Iris pigment epithelial cell (primary cell): ENCODE measurements at regions not wholly inside any gene's neighbourhood (a gene's known extent, or its start where the extent isn't known, plus 50 kb on each side); places are given as distances from the start of the nearest gene placed in this dataset.
"Not testable (repeated sequence)": the region's sequence is repeated elsewhere in the genome, so short reads cannot be mapped to it uniquely, and the experiment has no call there.

Source experiments
- DNase-seq: peaks from one replicate; pipeline ENCODE4 v3.0.0-alpha.2; 2011; ENCODE audit warnings: low read depth

GRCh38 chr6:30832864-30833263, 51.5 kb upstream of the DDR1 start:
- DNase-seq = no peak

GRCh38 chr6:30830438-30830837, 53.9 kb upstream of the DDR1 start:
- DNase-seq = no peak

- no peak for DNase-seq
These were observed 54.6 kb upstream of the DDR1 start for GRCh38 chr6:30829639-30830255.

GRCh38 chr6:30829033-30829432, 55.3 kb upstream of the DDR1 start:
- no peak for DNase-seq

- peak; percentile 89 for DNase-seq
These were observed 56.0 kb upstream of the DDR1 start for GRCh38 chr6:30828027-30828962.

- peak; percentile 41 for DNase-seq
These were observed 57.4 kb upstream of the DDR1 start for GRCh38 chr6:30826961-30827342.

GRCh38 chr6:30824698-30825097, 59.6 kb upstream of the DDR1 start:
- DNase-seq = no peak

- no peak for DNase-seq
These were observed 60.8 kb upstream of the DDR1 start for GRCh38 chr6:30823534-30823865.

- peak; percentile 45 for DNase-seq
These were observed 62.2 kb upstream of the DDR1 start for GRCh38 chr6:30821862-30822784.

GRCh38 chr6:30820193-30820592, 64.1 kb upstream of the DDR1 start:
- peak; percentile 75 for DNase-seq

GRCh38 chr6:30819297-30819917, 64.9 kb upstream of the DDR1 start:
- peak; percentile 54 for DNase-seq

- peak; percentile 92 for DNase-seq
These were observed 65.9 kb upstream of the DDR1 start for GRCh38 chr6:30818391-30818841.

- no peak for DNase-seq
These were observed 67.3 kb upstream of the DDR1 start for GRCh38 chr6:30816791-30817739.

- not testable (repeated sequence) for DNase-seq
These were observed 68.0 kb upstream of the DDR1 start for GRCh38 chr6:30816296-30816695.

GRCh38 chr6:30815041-30815742, 69.1 kb upstream of the DDR1 start:
- DNase-seq = not testable (repeated sequence)

- peak; percentile 86 for DNase-seq
These were observed 69.9 kb upstream of the DDR1 start for GRCh38 chr6:30814146-30815040.

GRCh38 chr6:30813631-30814145, 69.3 kb upstream of the IER3 start:
- DNase-seq = no peak

GRCh38 chr6:30810813-30811339, 66.5 kb upstream of the IER3 start:
- DNase-seq = no peak

- not testable (repeated sequence) for DNase-seq
These were observed 63.2 kb upstream of the IER3 start for GRCh38 chr6:30807566-30807965.
